Colonic mucosa (tissue), 4 donors: ENCODE measurements at regions not wholly inside any gene's neighbourhood (a gene's known extent, or its start where the extent isn't known, plus 50 kb on each side); places are given as distances from the start of the nearest gene placed in this dataset.

Source experiments
- DNase-seq: peaks from one replicate; pipeline ENCODE4 v3.0.0-alpha.2; 2020
- H3K27ac ChIP-seq: fragments of 200-600 bp; one replicate; pipeline ENCODE4 v1.8.0; 2021
- H3K27me3 ChIP-seq: fragments of 200-600 bp; one replicate; pipeline ENCODE4 v1.8.0; 2021
- H3K36me3 ChIP-seq: fragments of 200-600 bp; one replicate; pipeline ENCODE4 v1.8.0; 2021
- H3K4me1 ChIP-seq: fragments of 200-600 bp; one replicate; pipeline ENCODE4 v1.8.0; 2021; ENCODE audit warnings: mild to moderate bottlenecking
- H3K4me3 ChIP-seq: fragments of 200-600 bp; one replicate; pipeline ENCODE4 v1.8.0; 2021
- H3K9ac ChIP-seq, 2 donors: one replicate each; pipeline ENCODE4 v1.7.0; 2013; ENCODE audit warnings: control low read depth in 2 of 2, low read depth in 2 of 2, low read length in 2 of 2
- H3K9me3 ChIP-seq: fragments of 200-600 bp; one replicate; pipeline ENCODE4 v1.8.0; 2021
- intact Hi-C: fragments of 100-400 bp; cut with DNase I; formaldehyde crosslinking; loops from one replicate; pipeline ENCODE4 v1.14.1; 2022
- TF ChIP-seq, protein P1 (sequence below): fragments of 200-600 bp; IDR thresholded peaks from one replicate; pipeline ENCODE4 v1.8.0; 2022; ENCODE audit warnings: antibody characterized with exemption, mild to moderate bottlenecking
- donor health status: healthy.
- donor health status: DM: no; HTN: no; CAD: no.
- donor health status: DM: no; HTN: no; CAD: no.

- Histone ChIP-seq H3K4me1 (no peaks in the 10 kb centered on the region), H3K36me3 (no peaks in the 10 kb centered on the region), H3K27me3 (no peaks in the 10 kb centered on the region), H3K9me3 (no peaks in the 10 kb centered on the region), H3K27ac (no peak overlapping the region), H3K4me3 (no peak overlapping the region), H3K9ac (no peak overlapping the region)
- intact Hi-C loops = no loop called here
- TF ChIP-seq, protein P1, sequence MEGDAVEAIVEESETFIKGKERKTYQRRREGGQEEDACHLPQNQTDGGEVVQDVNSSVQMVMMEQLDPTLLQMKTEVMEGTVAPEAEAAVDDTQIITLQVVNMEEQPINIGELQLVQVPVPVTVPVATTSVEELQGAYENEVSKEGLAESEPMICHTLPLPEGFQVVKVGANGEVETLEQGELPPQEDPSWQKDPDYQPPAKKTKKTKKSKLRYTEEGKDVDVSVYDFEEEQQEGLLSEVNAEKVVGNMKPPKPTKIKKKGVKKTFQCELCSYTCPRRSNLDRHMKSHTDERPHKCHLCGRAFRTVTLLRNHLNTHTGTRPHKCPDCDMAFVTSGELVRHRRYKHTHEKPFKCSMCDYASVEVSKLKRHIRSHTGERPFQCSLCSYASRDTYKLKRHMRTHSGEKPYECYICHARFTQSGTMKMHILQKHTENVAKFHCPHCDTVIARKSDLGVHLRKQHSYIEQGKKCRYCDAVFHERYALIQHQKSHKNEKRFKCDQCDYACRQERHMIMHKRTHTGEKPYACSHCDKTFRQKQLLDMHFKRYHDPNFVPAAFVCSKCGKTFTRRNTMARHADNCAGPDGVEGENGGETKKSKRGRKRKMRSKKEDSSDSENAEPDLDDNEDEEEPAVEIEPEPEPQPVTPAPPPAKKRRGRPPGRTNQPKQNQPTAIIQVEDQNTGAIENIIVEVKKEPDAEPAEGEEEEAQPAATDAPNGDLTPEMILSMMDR = no peak
- peak; percentile 29 for DNase-seq
These were observed 191.2 kb upstream of the NABP1 start for GRCh38 chr2:191486584-191487320.

GRCh38 chr2:191488135-191488534, 189.8 kb upstream of the NABP1 start:
- Histone ChIP-seq H3K4me1 (no peaks in the 10 kb centered on the region), H3K4me3 (no peak overlapping the region), H3K27me3 (no peaks in the 10 kb centered on the region), H3K9me3 (no peaks in the 10 kb centered on the region), H3K9ac (peak overlapping the region in 1 of 2 donors; percentile 46), H3K36me3 (no peaks in the 10 kb centered on the region), H3K27ac (no peak overlapping the region)
- TF ChIP-seq, protein P1 = no peak
- DNase-seq = peak; percentile 64
- intact Hi-C loops = no loop called here

- intact Hi-C loops = no loop called here
- TF ChIP-seq, protein P1 = no peak
- H3K9me3 ChIP-seq = no peaks in the 10 kb centered on the region
- no peaks in the 10 kb centered on the region for H3K27me3 ChIP-seq
- no peak for DNase-seq
- H3K36me3 ChIP-seq = no peaks in the 10 kb centered on the region
- H3K4me3 ChIP-seq = no peak overlapping the region
- no peak overlapping the region for H3K27ac ChIP-seq
- no peak overlapping the region for H3K9ac ChIP-seq
- H3K4me1 ChIP-seq = no peaks in the 10 kb centered on the region
These were observed 188.8 kb upstream of the NABP1 start for GRCh38 chr2:191489177-191489576.

- Histone ChIP-seq H3K27ac (no peak overlapping the region), H3K27me3 (no peaks in the 10 kb centered on the region), H3K9me3 (no peaks in the 10 kb centered on the region), H3K9ac (no peak overlapping the region), H3K36me3 (no peaks in the 10 kb centered on the region), H3K4me1 (no peaks in the 10 kb centered on the region), H3K4me3 (no peak overlapping the region)
- TF ChIP-seq, protein P1 = no peak
- intact Hi-C loops = no loop called here
- DNase-seq = no peak
These were observed 181.1 kb upstream of the NABP1 start for GRCh38 chr2:191496838-191497237.

DNA sequence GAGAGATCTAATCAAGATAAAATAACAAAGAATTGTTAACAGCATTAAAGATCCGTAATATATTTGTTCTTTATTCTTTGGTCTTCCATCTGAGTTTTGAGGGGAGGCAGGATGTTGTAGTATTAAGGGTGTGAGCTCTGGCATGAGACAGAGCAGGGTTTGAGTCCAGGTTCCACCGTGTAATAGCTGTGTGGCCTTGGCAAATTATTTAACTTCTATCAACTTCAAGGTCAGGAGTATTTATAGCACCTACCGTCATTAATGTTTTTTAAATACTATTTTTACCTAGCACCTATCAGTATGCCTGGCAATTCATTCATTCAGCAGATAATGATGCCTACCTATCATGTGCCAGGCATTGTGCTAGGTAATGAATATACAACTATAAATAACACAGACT, 180.1 kb upstream of the NABP1 start:
- Histone ChIP-seq H3K9me3 (no peaks in the 10 kb centered on the region), H3K36me3 (no peaks in the 10 kb centered on the region), H3K27ac (no peak overlapping the region), H3K27me3 (no peaks in the 10 kb centered on the region), H3K9ac (no peak overlapping the region), H3K4me3 (no peak overlapping the region), H3K4me1 (no peaks in the 10 kb centered on the region)
- intact Hi-C loops = no loop called here
- no peak for DNase-seq
- TF ChIP-seq, protein P1 = no peak
